Hematopoietic multipotent progenitor cell (in vitro differentiated cells): ENCODE measurements at regions not wholly inside any gene's neighbourhood (a gene's known extent, or its start where the extent isn't known, plus 50 kb on each side); places are given as distances from the start of the nearest gene placed in this dataset.
"Not testable (repeated sequence)": the region's sequence is repeated elsewhere in the genome, so short reads cannot be mapped to it uniquely, and the experiment has no call there.

Source experiments
- DNase-seq, 3 donors: peaks; one replicate each; pipeline ENCODE4 v3.0.0-alpha.2; 2011 to 2015; ENCODE audit warnings: low read depth in 2 of 3, low spot score in 2 of 3

GRCh38 chr10:28434063-28434462 lies 98.9 kb upstream of the WAC start:
- DNase-seq: no peak

GRCh38 chr10:28442403-28442802 lies 90.5 kb upstream of the WAC start:
- no peak for DNase-seq

GRCh38 chr10:28444031-28444430 lies 88.9 kb upstream of the WAC start:
- no peak for DNase-seq

- DNase-seq: no peak
These were observed 87.4 kb upstream of the WAC start for GRCh38 chr10:28445516-28445915.

GRCh38 chr10:28449382-28449781 lies 83.5 kb upstream of the WAC start:
- DNase-seq: no peak

DNA sequence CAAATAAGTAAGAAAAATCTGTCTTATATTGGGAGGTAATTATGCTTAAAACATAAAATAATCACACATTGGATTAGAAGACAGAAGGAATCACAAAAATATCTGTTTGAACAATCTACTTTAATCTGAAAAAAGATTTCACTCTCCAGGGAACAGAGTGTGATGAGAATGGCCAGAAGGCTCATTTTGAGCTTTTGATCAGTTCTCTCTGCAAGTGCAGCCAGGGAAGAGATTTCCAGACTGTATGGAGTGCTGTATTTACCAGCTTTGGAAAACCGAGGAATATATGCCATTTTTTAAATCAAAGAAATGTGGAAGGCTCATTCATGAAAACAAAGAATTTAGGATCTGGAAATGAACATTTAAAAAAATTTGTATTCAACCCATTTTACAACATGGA lies 83.0 kb upstream of the WAC start:
- DNase-seq: no peak

DNA sequence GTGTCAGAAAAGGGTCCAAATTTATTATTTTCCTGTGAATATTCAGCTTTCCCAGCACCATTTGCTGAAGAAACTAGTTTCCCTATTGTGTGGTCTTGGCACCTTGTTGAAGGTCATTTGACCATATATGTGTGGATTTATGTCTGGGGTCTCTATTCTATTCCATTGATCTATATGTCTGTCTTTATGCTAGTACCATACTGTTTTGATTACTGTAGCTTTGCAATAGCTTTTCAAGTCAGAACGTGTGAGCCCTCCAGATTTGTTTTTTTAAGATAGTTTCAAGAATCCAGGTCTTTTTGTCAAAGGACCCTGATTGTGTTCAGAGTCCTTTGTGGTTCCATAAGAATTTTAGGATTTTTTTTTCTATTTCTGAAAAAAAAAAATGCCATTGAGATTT lies 79.0 kb upstream of the WAC start:
- DNase-seq: no peak

GRCh38 chr10:28457110-28457509 lies 75.8 kb upstream of the WAC start:
- no peak for DNase-seq

DNA sequence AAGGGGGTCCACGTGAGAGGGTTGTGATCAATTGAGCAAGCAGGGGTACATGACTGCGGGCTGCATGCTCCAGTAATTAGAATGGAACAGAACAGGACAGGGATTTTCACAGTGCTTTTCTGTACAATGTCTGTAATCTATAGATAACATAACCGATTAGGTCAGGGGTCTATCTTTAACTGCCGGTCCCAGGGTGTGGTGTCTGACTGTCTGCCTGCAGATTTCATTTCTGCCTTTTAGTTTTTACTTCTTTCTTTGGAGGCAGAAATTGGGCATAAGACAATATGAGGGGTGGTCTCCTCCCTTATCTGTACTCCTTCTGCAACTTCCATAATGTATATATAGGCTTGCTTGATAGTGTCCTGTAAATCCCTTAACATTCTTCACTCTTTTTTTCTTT lies 75.0 kb upstream of the WAC start:
- not testable (repeated sequence) for DNase-seq

DNA sequence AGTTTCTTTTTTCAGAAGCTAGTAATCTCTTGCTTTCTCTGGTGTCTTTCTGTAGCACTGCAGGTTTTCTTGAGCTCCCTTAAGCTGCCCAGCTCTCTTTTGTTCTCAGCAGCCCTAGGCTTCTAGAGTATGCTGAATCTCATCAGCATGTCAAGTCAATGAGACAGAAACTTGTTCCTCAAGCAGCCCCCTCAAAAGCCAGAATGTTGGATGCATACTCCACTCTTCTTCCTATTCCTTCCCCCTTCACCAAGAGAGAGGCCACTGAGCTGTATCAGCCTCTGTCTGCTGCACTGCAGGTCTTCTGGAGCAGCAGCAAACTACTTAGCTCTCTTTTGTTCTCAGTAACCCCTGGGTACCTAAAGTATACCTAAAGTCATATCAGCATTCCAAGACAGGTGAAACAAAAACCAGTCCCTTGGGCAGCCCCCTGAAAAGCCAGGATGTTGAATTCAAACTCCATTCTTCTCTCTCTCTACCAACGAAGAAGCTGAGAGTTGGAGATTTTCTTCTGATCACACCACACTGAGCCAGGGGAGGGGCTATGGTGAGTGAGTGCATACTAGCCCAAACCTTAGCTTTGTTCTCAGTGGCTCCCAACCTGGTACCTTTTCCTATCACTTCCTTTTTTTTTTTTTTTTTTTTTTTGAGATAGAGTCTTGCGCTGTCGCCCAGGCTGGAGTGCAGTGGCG lies 73.3 kb upstream of the WAC start:
- DNase-seq: no peak

DNA sequence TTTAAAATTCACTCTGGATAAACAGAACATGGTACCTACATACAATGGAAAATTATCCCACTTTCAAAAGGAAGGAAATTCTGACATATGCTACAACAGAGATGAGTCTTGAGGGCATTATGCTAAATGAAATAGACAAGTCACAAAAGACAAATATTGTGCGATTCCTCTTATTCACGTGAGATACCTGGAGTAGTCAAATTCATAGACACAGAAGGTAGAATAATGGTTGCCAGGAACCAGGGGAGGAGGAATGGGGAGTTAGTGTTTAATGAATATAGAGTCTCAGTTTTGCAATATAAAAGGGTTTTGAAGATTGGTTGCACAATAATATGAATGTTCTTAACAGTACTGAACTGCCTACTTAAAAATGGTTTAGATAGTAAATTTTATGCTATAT lies 69.8 kb upstream of the WAC start:
- no peak for DNase-seq

DNA sequence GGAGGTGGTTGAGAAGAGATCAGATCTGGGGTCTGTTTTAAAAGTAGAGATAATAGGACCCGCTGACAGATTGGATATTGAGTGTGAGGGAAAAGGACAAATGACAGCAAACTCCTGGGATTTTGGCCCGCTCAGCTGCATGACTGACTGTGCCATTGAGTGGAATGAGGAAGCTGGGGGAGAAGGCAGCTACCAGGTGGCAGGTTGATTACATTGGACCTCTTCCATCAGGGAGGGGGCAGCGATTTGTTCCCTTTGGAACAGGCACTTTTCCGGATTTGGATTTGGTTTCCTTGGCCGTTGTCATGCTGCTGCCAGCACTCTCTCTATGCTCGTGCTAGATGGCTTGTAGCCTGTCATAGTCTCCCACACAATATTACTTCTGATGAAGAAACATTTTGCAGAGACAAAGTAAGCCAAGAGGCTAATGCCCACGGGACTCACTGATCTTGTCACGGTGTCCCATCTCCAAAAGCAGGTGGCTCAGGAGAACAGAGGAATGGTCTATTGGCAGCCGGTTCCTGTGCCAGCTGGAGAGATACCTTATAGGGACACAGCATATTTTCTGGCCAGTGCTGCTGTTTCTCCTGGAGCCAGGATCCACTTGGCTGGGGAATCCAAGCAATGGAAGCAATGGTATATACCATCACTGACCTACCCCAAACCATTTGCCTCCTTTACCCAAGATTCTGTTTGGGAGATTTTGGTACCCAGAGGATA lies 69.1 kb upstream of the WAC start:
- DNase-seq: no peak

DNA sequence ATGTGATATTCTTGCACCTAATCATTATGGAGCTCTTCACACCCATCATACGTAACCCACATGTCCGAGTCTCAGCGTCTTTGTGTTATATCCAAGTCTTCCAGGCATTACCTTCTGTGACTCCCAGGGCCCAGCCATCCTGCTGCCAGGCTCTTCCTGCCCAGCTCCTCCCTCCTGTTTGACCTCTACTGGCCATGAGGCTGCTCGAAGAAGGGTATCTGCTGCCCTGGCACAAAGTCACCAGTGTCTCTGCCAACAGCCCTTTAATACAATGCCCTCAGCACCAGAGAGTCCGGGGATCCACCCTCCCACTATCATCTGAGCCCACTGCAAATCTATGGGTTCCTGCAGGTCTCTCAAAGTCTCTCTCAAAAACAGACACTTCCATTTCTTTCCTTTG lies 65.3 kb upstream of the WAC start:
- no peak for DNase-seq

DNA sequence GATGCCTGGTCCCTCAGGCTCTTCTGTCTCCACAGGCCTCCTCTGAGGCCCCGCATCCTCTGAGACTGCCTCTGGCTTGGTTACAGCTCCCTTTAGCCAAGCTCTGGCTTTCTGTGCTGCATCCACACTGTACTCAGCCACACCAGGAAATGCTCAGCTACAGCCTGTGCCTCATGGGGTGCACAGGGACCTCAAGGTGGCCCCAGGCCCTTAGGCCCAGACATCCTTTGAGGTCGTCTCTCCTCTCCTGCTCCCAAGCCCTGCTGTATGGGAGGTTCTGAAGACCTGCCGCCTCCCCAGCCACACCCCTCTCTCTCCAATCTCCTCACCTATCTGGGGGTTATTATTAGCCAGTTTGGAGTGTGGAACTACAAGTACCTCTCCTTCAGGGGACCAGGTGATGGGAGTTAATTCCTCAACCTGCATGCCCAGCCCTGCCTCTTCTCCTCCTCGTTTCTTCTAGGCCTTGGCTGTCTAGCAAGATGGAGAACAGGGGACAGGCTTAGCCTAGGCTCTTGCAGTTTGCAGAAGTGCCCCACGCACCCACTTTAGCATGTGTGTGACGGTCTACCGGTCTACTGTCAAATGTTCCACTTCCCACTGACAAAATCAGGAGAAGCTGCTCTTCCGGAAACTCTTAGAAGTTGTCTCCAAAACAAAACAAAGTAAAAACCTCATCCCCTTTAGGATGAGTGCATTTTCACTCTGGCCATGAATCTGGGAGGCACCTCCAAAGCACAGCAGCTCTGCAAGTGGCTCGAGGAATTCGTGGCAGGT lies 64.0 kb upstream of the WAC start:
- peak in 1 of 3 donors; percentile 10 for DNase-seq

DNA sequence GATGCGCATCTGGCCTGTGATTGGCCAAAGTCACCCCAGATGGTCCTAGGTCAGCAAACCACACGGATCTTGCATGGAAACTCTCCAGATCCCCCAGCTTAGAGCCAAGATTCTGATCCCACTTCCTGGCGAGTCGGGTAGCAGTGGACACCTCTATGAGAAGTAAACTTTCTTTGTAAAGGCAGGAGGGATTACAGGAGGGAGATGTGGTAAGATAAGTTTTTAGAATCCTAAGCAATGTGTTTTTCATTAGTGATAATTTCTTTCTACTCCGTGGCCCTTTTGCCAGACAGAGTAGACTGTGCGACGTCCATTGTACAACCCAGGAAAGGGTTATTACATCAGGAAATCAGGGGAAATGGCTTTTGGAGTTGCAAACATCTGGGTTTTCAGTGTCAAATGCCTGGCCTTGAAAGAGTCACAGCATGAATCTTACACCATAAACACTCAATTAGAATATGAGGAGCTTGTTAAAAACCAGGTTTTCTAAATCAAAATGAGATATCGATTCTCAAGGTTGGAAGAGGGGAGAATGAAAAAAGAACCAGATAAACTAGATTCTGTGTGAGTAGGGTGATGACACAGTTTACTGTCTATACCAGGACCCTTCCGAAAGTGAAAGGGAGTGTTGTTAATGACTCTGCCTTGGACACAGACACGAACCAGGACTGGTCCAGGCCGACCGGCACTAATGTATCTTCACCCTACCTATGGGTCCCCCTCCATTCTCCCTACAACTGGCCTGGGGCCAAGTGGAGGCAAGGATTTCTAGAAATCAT lies 61.9 kb upstream of the WAC start:
- DNase-seq: no peak

DNA sequence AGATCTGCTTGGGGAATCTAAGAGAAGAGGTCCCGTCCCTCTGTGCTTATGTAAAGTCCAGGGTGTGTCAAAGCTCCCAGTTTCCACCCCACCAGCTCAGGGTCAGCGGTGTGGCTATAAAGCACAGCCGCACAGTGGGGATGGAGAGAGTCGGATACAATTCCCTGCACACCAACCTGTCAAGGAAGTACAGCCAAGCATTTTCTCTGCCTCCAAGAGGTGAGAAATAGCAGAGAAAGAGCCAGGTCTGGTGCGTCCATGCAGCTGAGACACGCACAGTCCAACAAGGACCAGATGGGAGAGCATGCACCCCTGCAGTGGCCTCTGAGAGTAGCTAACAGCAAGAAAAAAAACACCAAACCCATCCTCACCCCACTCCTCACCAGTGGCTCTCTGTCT lies 61.3 kb upstream of the WAC start:
- DNase-seq: no peak

DNA sequence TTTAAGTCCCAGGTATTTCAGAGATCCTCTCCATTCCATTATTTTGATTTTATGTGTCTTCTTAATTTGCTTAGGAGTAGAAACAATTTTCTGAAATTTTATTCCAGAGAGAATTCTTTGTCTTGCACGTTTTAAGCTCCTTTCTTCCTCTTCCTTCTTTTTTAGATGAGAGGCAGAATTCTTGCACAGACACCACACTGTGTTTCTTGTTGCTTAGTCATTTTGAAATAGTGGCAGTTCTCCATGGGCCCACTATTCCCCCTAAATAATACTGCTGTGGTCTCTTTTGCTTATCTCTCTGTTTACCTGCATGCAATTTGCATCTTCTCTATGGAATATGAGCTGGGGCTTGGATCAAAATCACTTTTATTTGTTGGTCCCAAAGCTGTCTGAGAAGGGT lies 54.3 kb upstream of the WAC start:
- DNase-seq: no peak

GRCh38 chr10:28479425-28479865 lies 53.5 kb upstream of the WAC start:
- DNase-seq: no peak

GRCh38 chr10:28479927-28480627 lies 52.8 kb upstream of the WAC start:
- no peak for DNase-seq

DNA sequence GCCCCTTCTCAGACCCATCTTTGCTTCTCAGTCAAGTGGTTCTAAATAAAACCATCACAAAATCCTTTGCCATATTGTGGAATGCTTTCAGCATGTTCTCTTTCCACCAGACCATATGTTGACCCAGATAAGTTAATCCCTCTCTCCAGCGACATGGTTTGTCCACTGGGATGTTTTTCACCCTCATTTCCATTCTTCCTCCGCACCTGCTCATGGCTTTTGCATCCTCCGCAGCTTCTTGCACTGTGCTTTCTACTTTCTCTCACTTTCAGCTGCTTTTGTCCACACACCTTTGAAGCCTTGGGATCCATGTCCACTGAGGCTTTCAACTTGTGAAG lies 52.3 kb upstream of the WAC start:
- no peak for DNase-seq

DNA sequence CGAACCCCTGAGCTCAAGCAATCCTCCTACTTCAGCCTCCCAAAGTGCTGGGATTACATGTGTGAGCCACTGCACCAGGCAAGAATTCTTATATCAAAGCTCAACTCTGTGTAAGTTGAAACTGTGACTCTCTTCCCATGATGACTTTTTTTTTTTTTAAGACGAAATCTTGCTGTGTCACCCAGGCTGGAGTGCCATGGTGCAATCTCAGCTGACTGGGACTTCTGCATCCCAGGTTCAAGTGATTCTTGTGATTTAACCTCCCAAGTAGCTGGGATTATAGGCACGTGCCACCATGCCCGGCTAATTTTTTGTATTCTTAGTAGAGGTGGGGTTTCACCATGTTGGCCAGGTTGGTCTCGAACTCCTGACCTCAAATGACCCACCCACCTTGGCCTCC lies 51.6 kb upstream of the WAC start:
- DNase-seq: not testable (repeated sequence)
